ENCODE measurements at regions not wholly inside any gene's neighbourhood (a gene's known extent, or its start where the extent isn't known, plus 50 kb on each side); places are given as distances from the start of the nearest gene placed in this dataset.

GRCh38 chr13:90766386-90766902 lies 581.0 kb upstream of the MIR17HG start:
- TF ChIP-seq ZNF124 (CRISPR knock-in tag; IDR thresholded peaks at IDR 0.05) (no peak), ZNF780A (CRISPR knock-in tag; IDR thresholded peaks at IDR 0.05) (no peak), FOXA3 (CRISPR knock-in tag; conservative IDR thresholded peaks at IDR 0.05 in 1 of 2, IDR thresholded peaks at IDR 0.05 in 1 of 2) (no peak), ZSCAN29 (IDR thresholded peaks at IDR 0.05) (no peak)

All from K562 (cell line).